Panc1 (cell line): ENCODE measurements at regions not wholly inside any gene's neighbourhood (a gene's known extent, or its start where the extent isn't known, plus 50 kb on each side); places are given as distances from the start of the nearest gene placed in this dataset.

ENCODE experiments used
- CTCF ChIP-seq: fragments of 450-650 bp; IDR thresholded peaks from 2 replicates; pipeline ENCODE4 v1.5.1; 2017; ENCODE audit warnings: mild to moderate bottlenecking
- POLR2AphosphoS5 ChIP-seq: IDR thresholded peaks from 2 replicates; pipeline ENCODE4 v1.6.1; 2012; ENCODE audit warnings: mild to moderate bottlenecking, low read depth, low read length, moderate library complexity
- REST ChIP-seq, 2 experiments: IDR thresholded peaks; 2 replicates each; pipeline ENCODE4 v1.6.1; 2011 to 2012; ENCODE audit warnings: low read depth in 2 of 2, control low read depth in 1 of 2, low read length in 1 of 2, mild to moderate bottlenecking in 1 of 2, moderate library complexity in 1 of 2; ENCODE audit not compliant: insufficient read depth in 1 of 2
- SIN3A ChIP-seq: IDR thresholded peaks from 2 replicates; pipeline ENCODE4 v1.6.1; 2012; ENCODE audit warnings: low read depth, mild to moderate bottlenecking, low read length, moderate library complexity, borderline replicate concordance; ENCODE audit not compliant: insufficient read depth
- TCF7L2 ChIP-seq: IDR thresholded peaks from 2 replicates; pipeline ENCODE4 v1.6.1; 2011; ENCODE audit warnings: mild to moderate bottlenecking, low read depth, low read length, inconsistent platforms

- TF ChIP-seq CTCF (no peak), REST (IDR thresholded peaks at IDR 0.05; ENCODE audit: insufficient read depth in 1 of 2, low read depth in 2 of 2, low read length in 1 of 2) (no peak), POLR2AphosphoS5 (no peak), SIN3A (no peak), TCF7L2 (no peak)
Observed at GRCh38 chr13:87884884-87885283, 213.7 kb downstream of the SLITRK5 start.
